ENCODE measurements at regions not wholly inside any gene's neighbourhood (a gene's known extent, or its start where the extent isn't known, plus 50 kb on each side); places are given as distances from the start of the nearest gene placed in this dataset.
"Not testable (repeated sequence)": the region's sequence is repeated elsewhere in the genome, so short reads cannot be mapped to it uniquely, and the experiment has no call there.

GRCh38 chr9:40935336-40935735 is 193.1 kb downstream of the FOXD4L6 start:
- intact Hi-C loops (cut with DNase I; ENCODE audit: low total_unique reads), result no loop called here
- WGBS, 5 donors, result 82 to 87% (median 83%) methylated on average over 7 of the region's 7 CpGs
- no peak overlapping the region for H3K27ac ChIP-seq

GRCh38 chr9:40934480-40934879 is 194.0 kb downstream of the FOXD4L6 start:
- H3K4me1 ChIP-seq; H3K4me3 ChIP-seq; intact Hi-C loops (cut with DNase I; ENCODE audit: low total_unique reads); H3K27ac ChIP-seq; DNase-seq; H3K27me3 ChIP-seq (replicated peaks in 1 of 7): not testable (repeated sequence)
- peaks cover 0 to 15% (median 0%) of the 10 kb centered on the region in 6 donors for H3K36me3 ChIP-seq
- WGBS, 5 donors, result 89 to 96% (median 94%) methylated on average over 3 of the region's 3 CpGs
- H3K9me3 ChIP-seq, result peaks cover 0 to 91% (median 86%) of the 10 kb centered on the region in 8 donors

More at GRCh38 chr9:40935336-40935735, 193.1 kb downstream of the FOXD4L6 start:
- H3K4me1 ChIP-seq, result no peaks in the 10 kb centered on the region
- H3K9me3 ChIP-seq, result peaks cover 0 to 84% (median 79%) of the 10 kb centered on the region in 8 donors
- H3K27me3 ChIP-seq (replicated peaks in 1 of 7), result no peaks in the 10 kb centered on the region
- no peak for DNase-seq
- H3K36me3 ChIP-seq, result peaks cover 0 to 15% (median 0%) of the 10 kb centered on the region in 6 donors
- H3K4me3 ChIP-seq, result no peak overlapping the region
- no peak for TF ChIP-seq POLR2A (IDR thresholded peaks at IDR 0.05)
- no peak for TF ChIP-seq POLR2AphosphoS5 (IDR thresholded peaks at IDR 0.05)
- TF ChIP-seq, protein P1, sequence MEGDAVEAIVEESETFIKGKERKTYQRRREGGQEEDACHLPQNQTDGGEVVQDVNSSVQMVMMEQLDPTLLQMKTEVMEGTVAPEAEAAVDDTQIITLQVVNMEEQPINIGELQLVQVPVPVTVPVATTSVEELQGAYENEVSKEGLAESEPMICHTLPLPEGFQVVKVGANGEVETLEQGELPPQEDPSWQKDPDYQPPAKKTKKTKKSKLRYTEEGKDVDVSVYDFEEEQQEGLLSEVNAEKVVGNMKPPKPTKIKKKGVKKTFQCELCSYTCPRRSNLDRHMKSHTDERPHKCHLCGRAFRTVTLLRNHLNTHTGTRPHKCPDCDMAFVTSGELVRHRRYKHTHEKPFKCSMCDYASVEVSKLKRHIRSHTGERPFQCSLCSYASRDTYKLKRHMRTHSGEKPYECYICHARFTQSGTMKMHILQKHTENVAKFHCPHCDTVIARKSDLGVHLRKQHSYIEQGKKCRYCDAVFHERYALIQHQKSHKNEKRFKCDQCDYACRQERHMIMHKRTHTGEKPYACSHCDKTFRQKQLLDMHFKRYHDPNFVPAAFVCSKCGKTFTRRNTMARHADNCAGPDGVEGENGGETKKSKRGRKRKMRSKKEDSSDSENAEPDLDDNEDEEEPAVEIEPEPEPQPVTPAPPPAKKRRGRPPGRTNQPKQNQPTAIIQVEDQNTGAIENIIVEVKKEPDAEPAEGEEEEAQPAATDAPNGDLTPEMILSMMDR (IDR thresholded peaks at IDR 0.05 in 8 of 11, conservative IDR thresholded peaks at IDR 0.05 in 3 of 11), result no peak

DNA sequence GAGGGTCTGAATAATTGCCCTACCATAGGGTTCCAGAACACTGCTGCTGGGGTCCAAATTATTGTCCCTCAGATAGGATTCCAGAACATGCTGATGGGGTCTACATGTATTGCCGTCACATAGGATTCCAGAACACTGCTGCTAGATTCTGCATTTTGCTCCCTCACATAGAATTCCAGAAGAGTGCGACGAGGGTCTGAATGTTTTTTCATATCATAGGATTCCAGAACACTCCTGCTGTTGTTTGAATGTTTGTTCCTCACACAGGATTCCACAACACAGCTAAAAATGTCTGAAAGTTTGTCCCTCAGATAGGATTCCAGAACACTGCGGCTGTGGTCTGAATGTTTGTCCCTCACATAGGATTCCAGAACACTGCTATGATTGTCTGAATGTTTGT is 198.1 kb downstream of the FOXD4L6 start:
- H3K4me3 ChIP-seq; intact Hi-C loops (cut with DNase I; ENCODE audit: low total_unique reads); DNase-seq; H3K4me1 ChIP-seq; H3K27me3 ChIP-seq (replicated peaks in 1 of 7); H3K27ac ChIP-seq: not testable (repeated sequence)
- peaks cover 17 to 95% (median 94%) of the 10 kb centered on the region in 8 donors for H3K9me3 ChIP-seq
- peaks cover 0 to 15% (median 0%) of the 10 kb centered on the region in 6 donors for H3K36me3 ChIP-seq
- 81 to 88% (median 86%) methylated on average over 4 of the region's 4 CpGs for WGBS, 5 donors

- H3K9me3 ChIP-seq, result peaks cover 24 to 95% (median 94%) of the 10 kb centered on the region in 8 donors
- intact Hi-C loops (cut with DNase I; ENCODE audit: low total_unique reads); DNase-seq; H3K4me3 ChIP-seq; H3K36me3 ChIP-seq; H3K27me3 ChIP-seq (replicated peaks in 1 of 7); H3K4me1 ChIP-seq; H3K27ac ChIP-seq: not testable (repeated sequence)
- 75 to 82% (median 78%) methylated on average over 6 of the region's 6 CpGs for WGBS, 5 donors
Observed at GRCh38 chr9:40929488-40929845, 199.0 kb downstream of the FOXD4L6 start.

GRCh38 chr9:40928803-40929487 is 199.5 kb downstream of the FOXD4L6 start:
- 70 to 75% (median 74%) methylated on average over 15 of the region's 15 CpGs for WGBS, 5 donors
- intact Hi-C loops (cut with DNase I; ENCODE audit: low total_unique reads), result no loop called here
- Histone ChIP-seq H3K4me1 (no peaks in the 10 kb centered on the region), H3K36me3 (peaks cover 0 to 4% (median 0%) of the 10 kb centered on the region in 6 donors), H3K27ac (no peak overlapping the region), H3K27me3 (replicated peaks in 1 of 7) (no peaks in the 10 kb centered on the region), H3K4me3 (no peak overlapping the region), H3K9me3 (peaks cover 24 to 95% (median 94%) of the 10 kb centered on the region in 8 donors)
- DNase-seq, result no peak
- TF ChIP-seq POLR2AphosphoS5 (IDR thresholded peaks at IDR 0.05) (no peak), POLR2A (IDR thresholded peaks at IDR 0.05) (no peak)
- TF ChIP-seq, protein P1 (IDR thresholded peaks at IDR 0.05 in 8 of 11, conservative IDR thresholded peaks at IDR 0.05 in 3 of 11), result no peak

Measured in spleen (tissue), 11 donors.